Activated CD8-positive, alpha-beta memory T cell treated with anti-CD3 and anti-CD28 coated beads for 4 hours (primary cell): ENCODE measurements at regions not wholly inside any gene's neighbourhood (a gene's known extent, or its start where the extent isn't known, plus 50 kb on each side); places are given as distances from the start of the nearest gene placed in this dataset.

Experiments used
- DNase-seq, 2 donors: peaks; one replicate each; pipeline ENCODE4 v3.0.0-alpha.2; 2020; ENCODE audit warnings: low read depth in 2 of 2

DNA sequence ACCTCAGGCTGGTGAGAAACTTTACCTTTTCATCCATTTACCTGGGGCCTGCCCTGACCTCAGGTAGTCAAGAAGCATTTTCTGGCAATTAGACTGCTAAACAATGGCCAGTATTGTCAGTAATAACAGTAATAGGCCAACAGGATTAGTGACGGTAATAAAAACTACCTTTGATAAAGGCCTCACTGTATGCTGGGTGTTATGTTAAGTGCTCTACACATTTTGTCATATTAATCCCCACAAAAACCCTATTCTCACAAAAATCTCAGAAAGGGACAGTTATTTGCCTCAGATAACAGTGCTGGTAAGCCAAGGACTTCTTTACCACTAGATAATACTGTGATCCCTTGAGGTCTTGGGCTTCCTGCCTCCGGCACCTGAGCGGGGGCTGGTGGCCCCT, 191.4 kb downstream of the FOXD2 start:
- no peak for DNase-seq

DNA sequence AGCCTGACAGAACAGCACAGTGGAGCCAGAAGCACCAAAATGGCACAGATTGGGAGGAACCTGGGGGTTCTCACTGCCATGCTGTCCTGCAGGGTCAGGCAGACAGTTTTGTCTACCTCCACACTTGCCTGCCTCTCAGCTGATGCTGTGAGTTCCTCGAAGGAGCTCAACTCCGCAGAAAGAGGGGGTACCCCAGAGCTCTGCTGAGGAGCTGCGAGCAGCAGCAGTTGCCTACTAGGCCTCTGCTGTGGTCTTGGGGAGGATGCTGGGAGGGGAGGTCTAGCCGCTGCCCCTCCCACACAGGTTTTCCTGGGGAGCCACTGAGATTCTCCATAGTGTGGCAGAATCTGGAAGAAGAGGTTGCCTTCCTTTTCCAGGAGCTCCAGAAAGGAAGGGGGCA, 192.5 kb downstream of the FOXD2 start:
- no peak for DNase-seq

DNA sequence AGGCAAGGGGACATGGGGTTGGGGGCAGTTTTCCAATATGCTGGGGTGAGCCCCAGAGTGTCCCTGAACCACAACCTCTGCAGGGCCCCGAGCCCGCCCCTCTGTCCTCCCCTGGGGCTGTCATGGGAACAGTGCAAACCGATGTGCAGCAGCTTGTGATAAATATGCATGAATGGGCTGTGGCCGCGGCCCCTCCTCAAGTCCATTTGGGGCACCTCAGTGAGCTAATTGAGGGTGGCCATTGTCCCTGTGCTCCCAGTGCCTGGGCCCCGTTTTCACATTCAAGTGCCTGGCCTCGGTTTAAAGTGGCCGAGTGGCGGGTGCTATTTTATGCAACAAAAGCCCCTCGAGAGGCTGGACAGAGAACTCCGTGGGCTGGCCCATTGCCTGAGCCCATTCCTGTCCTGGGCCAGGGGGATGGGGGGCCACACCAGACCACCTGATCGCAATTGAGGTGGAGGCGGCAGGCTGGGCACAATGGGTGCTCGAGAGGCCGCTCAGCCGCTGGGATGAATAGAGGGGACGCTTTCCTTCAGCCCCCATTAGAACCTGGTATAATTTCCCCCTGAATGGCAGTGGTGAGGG, 193.7 kb downstream of the FOXD2 start:
- no peak for DNase-seq

DNA sequence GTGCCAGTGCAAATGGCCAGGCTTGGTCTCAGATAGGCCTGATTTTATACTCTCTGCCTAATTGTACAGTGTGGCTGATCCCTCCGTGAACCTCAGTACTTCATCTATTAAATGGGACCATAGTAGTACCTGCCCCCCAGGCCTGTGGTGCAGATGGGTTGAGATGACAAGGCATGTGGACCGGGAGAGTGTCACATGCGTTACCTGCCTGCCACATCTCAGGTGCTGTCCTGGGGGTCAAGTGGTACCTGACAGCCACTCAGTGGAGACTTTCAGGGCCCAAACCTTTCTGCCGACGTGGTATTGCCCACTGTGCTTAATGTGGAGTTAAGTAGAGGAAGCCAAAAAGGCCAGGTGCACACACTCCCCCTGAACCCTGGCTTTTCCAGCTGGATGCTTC, 197.3 kb downstream of the FOXD2 start:
- no peak for DNase-seq

DNA sequence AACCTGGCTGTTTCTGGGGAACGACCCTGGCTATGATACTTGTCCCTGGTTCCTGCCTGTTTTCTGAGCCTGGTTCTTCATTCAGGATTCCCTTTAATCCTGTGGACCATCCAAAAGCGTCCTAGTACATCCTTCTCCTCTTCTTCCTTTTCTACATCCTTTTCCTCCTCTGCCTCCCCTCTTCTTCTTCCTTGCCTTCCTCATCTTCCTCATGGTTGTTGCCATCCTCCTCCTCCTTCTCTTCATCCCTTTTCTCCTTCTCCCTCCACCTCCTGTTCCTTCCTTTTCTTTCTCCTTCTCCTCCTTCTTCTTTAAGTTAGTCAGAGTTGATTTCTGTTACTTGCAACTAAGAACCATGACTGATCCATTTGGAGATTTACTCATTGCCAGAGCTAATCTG, 197.8 kb downstream of the FOXD2 start:
- no peak for DNase-seq

DNA sequence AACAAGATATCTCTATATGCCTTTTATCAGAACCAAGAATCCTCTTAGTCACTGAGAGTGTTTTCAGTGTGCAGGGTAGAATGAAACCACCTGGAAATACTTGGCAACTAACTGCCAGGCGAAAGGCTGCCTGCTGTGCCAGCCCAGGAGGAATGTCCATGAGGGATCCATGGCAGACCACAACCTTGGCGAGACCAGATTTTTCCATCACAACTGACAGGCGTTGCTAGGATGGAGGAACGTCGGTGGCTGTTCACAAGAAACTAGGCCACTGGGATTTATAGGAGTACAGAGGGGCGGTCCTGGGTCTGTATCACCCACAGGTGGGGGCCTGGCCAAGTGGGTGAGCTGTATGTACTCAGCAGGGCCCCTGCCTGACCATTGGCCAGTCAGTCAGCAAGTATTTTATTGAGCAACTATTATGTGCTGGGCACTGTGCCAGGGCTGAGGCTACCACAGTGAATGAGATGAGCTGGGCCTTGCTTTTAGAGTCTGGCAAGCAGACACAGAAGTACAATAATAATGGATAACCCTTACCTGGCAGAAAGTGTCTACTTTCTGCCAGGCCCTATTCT, 199.4 kb downstream of the FOXD2 start:
- DNase-seq: no peak

DNA sequence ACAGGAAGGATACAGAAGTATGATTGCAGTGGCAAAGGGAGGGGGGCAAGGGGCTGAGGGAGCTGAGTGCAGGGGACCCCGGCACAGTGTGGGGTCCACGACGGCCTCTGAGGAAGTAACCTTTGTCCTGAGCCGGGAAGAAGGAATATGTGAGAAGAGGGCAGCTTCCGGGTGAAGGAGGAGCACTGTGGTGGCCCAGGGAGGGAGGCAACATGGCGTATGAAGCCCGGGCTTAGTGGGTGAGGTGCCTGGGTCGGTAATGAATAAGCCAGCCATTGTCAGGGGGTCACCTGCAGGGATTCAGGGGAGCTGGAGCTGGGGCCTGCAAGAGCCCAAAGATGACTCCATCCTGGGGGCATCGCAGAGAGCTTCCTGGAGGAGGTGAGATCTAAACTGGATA, 200.4 kb downstream of the FOXD2 start:
- no peak for DNase-seq

DNA sequence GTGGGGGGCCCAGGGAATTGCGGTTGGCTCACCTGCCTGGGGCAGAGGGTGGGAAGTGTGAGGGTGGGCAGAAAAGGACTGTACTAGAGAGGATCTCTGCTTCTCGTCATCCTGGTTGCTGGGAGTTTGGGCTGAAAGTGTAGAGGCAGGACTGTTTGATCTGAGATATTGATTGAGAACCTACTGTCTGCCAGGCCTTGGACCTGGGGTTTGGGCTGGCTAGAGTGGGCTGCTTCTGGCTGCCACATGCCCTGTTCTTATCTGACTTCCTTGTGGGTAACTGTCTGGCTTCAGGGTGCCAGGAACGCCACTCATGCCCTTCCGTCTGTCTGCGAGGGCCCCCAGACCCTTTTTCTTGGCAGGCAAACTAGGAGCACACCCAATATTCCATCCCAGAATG, 200.9 kb downstream of the FOXD2 start:
- DNase-seq: no peak

DNA sequence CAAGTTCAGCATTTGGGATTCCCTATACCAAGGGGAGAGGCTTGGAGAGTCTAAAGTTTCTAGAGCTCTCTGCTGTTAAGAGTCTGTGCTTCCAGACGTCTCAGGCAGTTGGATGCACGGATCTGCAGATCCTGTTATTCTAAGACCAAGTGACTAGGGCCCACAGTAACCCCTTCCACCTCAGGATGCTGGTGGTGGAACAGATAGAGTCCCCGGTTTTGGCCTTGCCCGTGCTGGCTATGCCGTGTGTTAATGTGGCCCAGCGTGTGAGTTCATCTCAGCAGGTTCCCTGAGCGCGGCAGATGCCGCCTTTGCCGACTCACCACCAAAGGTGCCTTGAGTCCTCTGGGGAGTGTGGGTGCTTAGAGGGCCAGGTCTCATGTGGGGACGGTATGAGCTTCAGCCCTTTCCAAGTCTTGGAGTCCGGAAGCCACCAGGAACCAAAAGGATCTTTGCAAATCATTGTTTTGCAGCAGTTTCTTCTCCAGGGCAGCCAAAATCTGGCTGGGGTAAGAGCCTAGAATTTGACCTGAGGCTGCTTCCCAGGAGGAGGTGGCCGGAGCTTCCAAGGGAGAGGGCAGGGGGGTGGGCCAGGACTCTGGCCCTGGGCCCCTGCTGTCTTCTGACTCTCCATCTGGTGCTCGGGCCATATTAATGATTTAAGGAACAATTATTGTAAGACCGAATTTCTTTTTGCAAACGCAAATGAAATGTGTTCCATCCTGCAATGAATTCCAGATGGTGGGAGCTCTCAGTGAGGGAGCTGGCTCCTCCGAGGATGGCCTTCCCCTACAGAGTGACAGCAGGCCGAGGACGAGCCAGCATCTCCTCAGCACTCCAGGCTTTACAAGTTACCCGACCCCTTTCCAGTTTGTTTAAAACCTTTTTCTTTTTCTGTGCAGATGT, 205.7 kb downstream of the FOXD2 start:
- DNase-seq: no peak

DNA sequence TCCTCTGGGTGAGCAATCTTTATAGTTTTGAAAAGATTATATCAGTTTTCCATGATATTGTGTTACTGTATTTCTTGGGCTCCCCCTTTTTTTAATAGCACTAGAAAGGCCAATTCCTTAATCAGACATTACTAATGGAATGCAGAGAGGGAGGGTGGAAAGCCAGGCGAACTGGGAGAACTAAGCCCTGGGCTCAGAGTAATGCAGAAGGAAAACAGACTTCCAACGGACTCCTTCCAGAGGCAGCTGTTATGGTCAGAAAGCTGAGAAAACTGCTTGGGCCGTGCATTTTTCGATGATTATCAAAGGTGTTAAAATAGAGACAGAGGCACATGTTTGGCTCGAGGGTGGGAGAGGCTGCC, 206.3 kb downstream of the FOXD2 start:
- no peak for DNase-seq

DNA sequence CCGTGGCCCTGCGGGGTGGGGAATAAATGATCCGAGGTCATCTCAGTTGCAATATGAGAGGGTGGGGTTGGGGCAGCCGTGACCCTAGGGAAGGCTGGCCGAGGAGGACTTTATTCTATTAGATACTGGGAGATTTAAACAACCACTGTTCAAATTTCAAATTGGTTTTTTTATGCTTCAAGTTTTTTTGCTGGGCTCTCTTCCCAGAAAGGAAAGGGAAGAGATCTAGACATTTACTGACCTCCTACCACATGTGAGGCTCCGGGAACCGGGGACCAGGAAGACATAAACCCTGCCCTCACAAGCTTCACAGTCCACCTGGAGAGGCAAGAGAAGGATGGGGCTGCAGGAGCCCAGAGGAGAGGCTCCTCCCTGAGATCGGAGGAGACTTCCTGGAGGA, 207.3 kb downstream of the FOXD2 start:
- no peak for DNase-seq

DNA sequence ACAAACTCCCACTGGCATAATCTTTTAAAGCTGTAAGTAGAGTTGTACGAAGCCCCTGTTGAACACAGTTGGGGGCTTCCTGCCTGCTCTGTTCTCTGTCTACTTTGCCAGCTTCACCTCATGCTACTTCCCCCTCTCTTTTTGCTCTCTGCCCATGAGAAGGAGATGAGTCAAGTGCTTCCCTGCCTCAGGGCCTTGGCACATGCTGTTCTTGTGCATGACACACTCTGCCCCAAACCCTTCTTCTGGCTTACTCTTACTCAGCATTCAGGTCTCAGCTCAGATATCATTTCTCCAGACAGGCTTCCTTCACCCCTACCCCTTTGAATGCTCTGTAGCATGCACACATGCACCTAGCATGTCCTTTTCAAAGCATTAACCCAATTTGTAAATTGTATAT, 208.8 kb downstream of the FOXD2 start:
- no peak for DNase-seq

DNA sequence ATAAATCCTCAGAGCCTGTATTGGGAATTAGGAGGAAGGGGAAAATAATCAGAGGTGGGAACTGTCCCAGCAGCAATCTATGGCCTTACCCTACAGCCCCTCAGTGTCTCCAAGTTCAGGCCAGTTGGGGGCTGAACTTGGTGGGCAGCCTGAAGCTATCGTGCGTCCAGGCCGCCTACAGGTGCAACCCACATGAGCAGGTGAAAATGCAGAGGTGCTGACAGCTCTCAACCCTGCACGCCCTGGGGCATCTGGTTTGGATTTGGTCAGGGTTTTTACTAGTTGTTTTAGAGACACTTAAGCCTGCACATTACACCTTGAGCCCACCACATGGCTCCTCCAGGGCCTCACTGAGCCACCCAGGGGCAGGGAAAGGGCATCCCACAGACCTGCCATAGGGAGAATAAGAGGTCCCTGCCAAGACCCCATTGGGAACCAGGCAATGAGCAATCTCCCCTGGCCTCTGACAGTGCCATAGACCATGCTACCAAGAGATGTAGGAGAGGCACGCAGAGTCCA, 209.5 kb downstream of the FOXD2 start:
- DNase-seq: no peak

DNA sequence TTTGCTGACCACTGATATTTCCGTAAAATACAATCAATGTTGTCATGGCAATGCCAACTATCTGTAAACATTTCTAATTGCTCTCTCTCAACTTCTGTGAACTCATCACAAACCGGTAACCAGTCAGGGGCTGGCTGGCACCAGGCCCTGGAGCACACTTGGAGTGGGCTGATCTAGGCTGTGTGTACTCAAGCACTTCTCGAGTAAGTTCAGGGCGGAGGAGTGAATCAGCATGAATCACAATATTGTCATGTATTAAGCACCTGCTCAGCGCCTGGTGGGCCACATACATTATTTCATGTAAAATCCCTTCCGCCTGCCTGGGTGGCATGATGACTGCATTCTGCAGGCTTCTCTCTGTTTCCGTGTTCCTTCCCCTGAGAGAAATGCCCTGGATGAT, 212.4 kb downstream of the FOXD2 start:
- DNase-seq: no peak

DNA sequence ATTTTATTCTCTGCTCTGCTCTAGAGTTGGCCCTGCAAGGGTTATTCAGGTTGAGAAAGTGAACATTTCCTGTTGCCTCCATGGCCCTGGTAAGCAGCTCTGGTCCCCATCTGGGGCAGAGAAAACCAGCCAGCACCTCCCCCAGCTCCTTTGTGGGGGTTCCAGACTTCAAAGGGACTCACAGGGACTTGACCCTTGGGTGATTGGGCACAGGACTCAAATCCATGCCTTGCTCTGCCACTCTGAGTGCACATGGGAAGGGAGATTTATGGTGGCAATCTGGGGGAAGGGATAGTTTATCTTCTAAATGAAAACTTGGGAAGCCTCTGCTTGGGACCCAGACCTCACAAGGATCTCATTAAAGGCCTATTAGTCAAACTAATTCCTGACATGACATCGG, 212.8 kb downstream of the FOXD2 start:
- no peak for DNase-seq

DNA sequence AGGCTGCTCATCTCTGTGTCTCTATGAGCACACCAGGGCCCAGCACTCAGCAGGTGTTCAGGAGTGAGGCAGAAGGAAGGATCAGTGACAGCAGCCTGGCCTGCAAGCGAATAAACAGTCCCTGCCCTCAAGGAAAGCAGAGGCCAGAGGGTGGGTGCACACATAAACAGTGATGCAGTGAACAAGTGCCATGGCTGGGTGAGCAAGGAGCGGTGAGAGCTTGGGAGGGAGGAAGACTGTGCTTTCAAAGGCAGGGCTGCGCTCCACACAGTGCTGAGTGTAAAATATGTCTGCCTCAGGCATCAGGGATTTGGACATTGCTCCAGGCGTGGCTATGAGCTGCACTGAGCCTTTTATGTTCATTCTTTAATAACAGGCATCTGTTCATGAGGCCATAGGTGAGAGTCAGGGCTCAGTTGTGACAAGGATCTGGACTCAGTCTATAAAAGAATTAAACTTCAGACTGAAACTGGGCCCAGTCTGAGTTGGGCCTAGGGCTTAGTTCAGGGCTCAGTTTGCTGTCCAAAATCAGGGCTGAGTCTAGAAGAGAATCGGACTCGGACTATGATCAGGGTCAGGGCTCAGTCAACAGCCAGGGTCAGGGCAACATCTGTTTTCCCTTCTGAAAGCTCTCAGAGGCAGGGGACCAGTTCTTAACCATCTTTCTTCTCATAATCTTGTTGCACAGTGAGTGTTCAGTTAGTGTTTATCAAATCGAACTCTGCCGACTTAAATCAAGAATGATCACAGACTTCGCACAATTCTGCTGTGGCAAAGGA, 213.7 kb downstream of the FOXD2 start:
- DNase-seq: no peak

DNA sequence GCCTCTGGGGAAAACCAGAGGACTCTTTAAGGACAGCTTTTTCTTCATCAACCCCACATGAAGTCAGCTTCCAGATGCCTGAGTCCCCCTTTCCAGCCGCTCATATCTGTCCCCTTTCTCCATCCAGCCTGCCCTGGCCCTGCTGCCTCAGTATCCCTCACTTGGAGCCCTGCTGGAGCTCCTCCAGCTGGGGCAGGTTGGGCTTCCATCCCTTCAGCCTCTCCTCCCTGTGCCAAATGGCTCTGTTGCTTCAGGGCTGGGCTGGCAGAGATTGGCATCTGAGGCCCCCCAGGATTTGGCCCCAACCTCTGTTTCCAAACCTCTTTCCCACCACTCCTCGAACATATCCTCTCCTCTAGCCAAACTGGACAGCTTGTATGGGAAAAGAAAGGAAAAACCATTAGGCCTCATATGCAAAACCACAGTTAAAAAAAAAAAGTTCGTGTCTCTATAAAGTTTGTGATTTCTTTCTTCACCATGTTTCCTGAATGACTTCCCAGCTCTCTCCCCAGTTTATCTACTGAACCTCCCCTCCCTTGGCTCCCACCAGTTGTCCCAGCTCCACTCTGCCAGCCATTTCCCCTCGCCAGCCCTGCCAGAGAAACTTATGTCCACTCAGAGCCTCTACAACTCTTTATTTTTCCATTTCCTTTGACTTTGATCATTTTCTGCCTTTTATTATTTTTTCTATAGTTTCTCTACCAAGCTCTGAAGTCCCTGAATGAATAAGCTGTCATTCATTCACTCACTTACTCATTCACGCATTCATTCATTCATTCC, 217.9 kb downstream of the FOXD2 start:
- no peak for DNase-seq

DNA sequence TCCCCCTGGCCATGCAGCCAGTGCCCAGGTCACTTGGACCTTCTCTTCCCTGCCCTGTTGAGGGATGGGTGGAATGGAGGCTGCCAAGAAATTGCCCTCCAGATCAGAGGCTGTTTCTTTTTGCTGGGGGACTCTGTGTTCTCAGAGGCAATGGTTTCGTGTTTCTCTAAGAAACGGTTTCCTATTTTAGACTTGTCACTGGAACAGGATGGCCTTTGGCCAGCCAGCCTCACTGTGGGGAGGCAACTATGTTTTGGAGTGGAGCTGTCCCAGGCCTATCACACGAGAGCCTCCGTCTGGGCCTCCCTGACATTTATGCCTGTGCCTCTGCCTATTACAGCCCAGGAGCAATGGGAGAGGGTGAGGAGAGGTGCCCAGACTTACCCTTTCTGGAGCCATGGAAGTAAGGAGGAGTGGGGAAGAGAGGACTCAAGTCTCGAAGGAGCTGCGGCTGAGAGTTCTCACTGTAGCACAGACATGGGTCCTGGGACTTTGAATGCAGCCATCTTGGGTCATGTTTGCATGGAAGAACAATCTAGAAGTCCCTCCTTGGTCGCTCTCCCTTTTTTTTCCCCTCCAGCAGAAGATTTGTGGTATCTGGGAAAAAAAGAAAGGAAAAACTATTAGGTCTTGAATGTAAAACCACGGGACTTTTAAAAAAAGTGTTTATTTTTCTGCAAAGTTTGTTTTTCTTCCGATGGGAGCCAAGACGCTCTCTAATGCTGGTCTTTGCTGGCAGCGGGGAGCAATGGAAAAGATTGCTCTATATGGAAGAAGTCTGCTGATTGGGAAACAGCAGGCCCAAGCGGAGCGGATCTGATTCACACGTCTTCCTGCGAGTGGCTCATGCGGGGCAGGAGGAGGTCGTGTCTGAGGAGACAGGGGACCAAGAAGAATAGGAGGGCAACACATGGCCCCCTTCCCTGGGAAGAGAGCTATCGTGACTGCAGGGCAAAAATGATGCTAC, 219.2 kb downstream of the FOXD2 start:
- DNase-seq: no peak

DNA sequence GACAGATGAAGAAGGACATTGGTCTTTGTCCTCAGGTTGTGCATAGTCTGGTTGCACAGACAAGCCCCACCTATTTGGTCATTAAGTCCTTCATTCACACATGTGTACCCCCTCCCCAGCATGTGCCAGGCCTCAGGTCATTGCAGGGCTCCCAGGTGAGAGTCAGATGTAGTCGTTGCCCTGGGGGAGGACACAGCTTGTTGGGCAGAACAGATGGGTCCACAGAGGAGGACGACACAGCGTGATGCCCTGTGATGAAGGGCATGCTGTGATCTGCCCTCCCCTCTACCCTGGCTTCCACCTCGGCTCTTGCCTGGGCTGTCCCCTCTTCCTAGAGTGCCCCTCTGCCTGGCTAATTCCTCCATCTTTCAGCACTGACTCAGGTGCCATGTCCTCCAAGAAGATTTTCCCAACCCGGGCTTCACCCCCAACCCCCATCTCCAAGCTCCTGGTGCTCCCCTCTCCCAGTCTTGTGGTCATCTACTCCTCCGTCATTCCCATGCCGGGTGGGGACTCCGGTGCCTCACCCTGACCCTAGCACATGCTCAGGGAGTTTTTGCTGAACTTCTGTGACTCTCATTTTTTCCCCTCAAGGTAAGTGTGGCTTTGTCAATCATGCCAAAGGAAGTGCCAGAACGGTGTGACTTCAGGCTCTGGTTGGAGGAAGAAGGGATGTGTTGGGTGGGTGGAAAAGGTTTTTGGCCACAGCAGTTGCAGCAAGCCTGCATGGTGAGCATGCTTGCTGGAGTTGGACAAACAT, 220.5 kb downstream of the FOXD2 start:
- DNase-seq: no peak

DNA sequence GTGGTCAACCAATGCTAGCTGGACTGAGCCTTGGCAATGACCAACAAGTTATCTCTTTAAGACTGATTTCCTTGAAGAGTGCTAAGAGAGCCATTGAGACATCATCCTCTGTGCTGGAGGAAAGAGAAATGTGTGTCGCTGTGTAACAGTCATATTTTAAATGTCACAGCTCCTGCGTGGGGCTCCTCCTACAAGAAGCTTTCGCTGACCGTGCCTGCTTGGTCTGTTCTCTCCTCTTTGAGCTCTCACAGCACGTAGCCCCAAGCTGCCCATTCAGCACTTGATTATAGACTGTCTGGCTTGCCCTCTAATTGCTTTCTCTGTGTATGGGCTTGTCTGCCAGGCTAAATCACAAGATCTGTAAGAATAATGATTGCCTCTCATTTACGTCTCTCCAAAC, 221.3 kb downstream of the FOXD2 start:
- DNase-seq: no peak
